ENCODE measurements at regions not wholly inside any gene's neighbourhood (a gene's known extent, or its start where the extent isn't known, plus 50 kb on each side); places are given as distances from the start of the nearest gene placed in this dataset.

DNA sequence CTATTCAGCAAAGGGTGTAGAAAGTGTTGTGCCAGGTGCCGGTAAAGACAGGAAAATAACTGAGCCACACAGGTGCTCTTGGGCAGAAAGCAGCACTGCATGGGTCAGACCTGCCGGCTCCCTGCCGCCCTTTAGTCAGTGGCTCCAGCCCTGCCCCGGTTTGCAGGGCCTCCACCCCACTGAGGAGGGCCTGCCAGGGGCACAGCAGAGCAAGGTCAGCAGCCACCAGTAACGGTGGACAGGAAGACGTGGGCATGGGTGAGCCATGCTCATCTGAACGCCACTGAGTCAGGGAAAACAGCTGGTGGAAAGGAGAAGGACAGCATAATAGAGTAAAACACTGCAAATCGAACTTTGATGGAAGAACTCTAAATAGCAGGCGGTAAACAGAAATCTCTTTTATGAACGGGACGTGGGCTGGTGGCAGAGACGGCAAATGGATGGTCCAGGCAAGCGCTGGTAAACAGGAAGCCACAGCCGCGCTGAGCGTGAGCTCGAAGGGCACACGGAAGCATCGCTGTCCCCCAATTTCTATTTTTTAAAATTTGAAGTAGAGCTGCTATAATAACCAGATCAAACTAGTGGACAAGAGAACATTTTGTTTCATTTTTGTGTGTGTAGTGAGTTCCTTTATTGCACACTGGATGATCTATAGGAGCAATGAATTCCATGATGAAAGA lies 141.8 kb upstream of the ALKAL2 start:
- TF ChIP-seq, protein P1, sequence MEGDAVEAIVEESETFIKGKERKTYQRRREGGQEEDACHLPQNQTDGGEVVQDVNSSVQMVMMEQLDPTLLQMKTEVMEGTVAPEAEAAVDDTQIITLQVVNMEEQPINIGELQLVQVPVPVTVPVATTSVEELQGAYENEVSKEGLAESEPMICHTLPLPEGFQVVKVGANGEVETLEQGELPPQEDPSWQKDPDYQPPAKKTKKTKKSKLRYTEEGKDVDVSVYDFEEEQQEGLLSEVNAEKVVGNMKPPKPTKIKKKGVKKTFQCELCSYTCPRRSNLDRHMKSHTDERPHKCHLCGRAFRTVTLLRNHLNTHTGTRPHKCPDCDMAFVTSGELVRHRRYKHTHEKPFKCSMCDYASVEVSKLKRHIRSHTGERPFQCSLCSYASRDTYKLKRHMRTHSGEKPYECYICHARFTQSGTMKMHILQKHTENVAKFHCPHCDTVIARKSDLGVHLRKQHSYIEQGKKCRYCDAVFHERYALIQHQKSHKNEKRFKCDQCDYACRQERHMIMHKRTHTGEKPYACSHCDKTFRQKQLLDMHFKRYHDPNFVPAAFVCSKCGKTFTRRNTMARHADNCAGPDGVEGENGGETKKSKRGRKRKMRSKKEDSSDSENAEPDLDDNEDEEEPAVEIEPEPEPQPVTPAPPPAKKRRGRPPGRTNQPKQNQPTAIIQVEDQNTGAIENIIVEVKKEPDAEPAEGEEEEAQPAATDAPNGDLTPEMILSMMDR (IDR thresholded peaks at IDR 0.05): no peak
- TF ChIP-seq POLR2A (IDR thresholded peaks at IDR 0.05): no peak
